HG02610 (cell line): ENCODE measurements at regions not wholly inside any gene's neighbourhood (a gene's known extent, or its start where the extent isn't known, plus 50 kb on each side); places are given as distances from the start of the nearest gene placed in this dataset.
"Not testable (repeated sequence)": the region's sequence is repeated elsewhere in the genome, so short reads cannot be mapped to it uniquely, and the experiment has no call there.

Experiments used
- ATAC-seq: cut with Tn5 transposase; IDR thresholded peaks from one replicate; pipeline ENCODE4 v1.9.1; 2021; ENCODE audit warnings: mild to moderate bottlenecking, moderate library complexity; ENCODE audit not compliant: unreplicated experiment

DNA sequence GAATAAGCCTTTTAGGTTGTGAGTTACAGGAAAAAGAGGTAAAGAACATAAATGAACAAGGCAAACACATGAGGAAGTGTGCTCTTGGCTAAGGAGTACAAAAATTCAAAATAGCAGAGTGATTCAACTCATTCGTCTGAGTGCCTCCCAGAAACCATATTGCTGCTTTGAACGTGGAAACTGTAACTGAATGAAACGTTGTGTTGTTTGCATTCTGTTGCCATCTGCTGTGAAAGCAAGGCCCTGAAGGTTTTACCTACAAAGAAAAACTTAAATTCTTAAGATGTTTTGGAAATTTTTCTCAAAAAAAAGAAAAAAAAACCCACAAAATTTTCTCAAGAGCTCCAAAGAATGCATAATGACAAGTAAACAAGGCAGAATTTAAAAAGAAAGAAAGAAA is 375.4 kb upstream of the HS3ST5 start:
- ATAC-seq = no peak

DNA sequence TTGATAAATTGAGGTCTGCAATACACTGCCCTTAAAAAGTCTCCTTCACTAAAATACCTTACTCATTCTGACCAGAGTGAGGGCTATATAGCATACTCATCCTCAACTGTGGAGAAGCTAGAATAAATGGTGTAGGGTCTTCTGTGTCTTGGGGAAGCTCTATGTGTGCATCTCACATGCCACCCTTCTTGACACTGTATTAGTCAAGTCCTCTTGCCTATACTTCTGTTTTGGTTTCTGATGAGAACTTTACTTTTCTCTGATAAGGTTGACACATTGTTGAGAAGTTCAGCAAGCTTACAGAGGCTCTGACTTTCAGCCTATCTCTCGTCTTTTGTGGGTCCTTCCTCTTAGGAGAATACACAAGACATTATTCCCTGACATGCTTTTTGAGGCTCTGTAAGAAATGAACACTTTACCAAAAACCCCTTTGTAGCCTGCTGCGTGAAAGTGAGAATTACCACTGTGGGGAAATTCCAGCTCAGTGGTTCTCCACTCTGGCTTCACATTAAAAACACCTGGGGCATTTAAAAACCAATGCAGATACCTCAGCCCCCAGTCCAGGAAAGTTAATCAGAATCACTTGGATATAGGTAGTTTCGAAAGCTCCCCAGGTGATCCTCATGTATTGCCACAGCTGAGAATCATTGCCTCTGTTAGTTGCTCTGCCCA is 372.1 kb upstream of the HS3ST5 start:
- ATAC-seq = peak; percentile 68

DNA sequence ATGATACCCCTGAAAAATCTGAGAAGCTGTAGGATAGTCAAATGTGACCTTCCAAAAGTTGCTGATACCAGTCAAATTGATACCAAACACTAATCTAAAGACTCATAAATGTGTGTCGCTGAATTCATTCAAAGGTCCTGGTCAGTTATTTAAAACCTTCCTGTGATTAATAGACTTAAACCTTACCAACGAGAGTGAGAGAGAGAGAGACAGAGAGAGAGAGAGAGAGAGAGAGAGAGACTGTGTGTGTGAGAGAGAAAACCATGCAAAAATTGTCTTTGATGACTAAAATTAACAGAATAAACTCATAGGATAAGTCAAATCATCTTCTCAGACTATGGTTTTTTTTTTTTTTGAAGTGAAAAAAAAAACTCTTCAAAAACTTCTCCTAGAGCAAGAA is 370.9 kb upstream of the HS3ST5 start:
- ATAC-seq = peak; percentile 52

- ATAC-seq = peak; percentile 21
Observed at GRCh38 chr6:114712129-114712662, 369.4 kb upstream of the HS3ST5 start.

DNA sequence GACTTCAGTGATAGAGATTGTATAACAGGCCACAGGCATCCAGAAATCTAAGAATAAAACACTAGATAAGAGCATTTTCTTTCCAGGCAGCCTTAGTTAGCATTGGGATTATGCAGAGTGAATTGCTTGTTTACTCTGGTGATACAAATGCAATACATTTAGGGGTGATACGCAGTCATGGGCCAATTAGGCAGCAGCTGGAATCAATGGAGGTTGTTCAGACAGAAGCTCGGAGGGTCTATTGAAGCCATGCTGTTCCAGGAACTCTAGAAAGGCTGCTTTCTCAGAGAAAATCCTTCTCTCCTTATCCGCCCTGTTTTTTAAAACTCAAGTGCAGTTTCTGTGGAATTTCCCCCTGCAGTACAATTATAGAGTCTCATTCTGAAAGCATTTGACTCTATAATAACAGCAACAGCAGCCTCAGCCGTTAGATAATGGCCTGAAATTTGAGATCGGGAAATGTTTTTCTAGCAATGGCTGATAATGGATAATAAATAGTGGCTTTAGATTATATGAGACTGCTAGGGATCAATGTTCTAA is 364.3 kb upstream of the HS3ST5 start:
- ATAC-seq = no peak

DNA sequence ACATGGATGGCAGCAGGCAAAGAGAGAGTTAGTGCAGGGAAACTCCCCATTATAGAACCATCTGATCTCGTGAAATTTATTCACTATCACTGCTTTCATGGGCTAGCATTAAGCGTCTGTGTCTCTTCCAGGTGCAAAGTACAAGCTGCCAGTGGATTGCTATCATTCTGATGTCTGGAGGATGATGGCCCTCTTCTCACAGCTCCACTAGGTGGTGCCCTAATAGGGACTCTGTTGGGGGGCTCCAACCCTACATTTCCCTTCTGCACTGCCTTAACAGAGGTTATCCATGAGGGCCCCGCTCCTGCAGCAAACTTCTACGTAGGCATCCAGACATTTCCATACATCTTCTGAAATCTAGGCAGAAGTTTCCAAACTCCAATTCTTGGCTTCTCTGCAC is 347.8 kb upstream of the HS3ST5 start:
- ATAC-seq = no peak

DNA sequence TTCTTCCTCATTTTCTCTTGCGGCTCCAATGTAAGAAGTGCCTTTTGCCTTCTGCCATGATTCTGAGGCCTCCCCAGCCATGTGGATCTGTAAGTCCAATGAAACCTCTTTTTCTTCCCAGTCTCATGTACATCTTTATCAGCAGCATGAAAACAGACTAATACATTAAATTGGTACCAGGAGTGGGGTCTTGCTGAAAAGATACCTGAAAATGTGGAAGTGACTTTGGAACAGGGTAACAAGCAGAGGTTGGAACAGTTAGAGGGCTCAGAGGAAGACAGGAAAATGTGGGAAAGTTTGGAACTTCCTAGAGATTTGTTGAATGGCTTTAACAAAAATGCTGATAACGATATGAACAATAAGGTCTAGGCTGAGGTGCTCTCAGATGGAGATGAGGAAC is 316.7 kb upstream of the HS3ST5 start:
- ATAC-seq = no peak

DNA sequence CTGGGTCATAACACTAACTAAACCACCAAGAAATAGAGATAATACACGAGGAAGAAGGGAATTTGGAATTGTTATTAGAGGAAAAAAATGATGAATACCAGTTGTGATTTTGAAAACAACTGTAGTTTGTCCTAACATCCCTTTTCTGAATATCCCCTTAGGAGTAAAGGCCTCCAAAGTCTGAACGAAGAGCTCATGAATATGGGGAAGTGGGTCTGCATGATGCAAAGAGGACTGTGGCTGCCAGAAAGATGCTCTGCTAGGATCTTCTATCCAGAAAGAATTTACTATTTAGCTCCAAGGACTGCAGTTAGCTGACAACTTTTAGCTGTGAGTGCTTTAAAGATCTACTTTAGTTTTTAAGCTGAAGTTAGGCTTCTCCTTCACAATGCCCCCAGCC is 308.8 kb upstream of the HS3ST5 start:
- no peak for ATAC-seq

- ATAC-seq = no peak
Observed at GRCh38 chr6:114650891-114651290, 308.1 kb upstream of the HS3ST5 start.

DNA sequence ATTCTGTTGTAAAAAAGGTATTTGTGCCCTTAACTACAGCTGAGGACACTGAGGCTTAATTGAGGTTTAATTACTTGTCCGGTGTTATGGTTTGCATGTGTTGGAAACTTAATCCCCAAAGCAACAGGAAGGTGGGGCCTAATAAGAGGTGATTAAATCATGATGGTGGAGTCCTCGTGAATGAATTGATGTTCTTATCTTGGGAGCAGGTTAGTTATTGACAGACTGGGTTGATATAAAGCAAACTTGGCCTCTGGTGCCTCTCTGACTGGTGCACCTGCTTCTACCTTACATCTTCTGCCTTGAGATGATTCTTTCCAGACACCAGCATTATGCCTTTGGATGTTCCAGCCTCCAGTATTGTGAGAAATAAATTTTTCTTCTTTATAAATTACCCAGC is 306.5 kb upstream of the HS3ST5 start:
- no peak for ATAC-seq

GRCh38 chr6:114648847-114649246 is 306.0 kb upstream of the HS3ST5 start:
- no peak for ATAC-seq

DNA sequence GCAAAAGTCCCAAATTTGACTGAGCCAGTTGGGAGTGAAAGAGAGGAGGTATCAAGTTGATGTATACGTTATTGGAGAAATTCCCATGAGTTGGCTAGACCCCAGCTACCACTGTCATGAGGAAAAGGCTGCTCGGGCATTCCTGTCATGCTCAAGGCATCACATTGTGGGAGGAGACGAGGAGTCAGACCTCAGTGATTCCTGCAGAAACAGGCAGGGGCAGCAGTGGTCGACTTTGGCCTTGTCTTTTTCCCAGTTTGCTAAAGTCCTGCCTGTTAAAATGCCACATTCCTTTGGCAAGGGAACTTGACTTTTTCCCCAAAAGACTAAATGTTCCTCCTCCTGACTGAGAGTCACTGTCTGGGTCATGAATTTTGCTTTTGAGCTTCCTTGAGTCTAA is 295.5 kb upstream of the HS3ST5 start:
- ATAC-seq = no peak

GRCh38 chr6:114634016-114634415 is 291.2 kb upstream of the HS3ST5 start:
- no peak for ATAC-seq

GRCh38 chr6:114626226-114626625 is 283.4 kb upstream of the HS3ST5 start:
- not testable (repeated sequence) for ATAC-seq

DNA sequence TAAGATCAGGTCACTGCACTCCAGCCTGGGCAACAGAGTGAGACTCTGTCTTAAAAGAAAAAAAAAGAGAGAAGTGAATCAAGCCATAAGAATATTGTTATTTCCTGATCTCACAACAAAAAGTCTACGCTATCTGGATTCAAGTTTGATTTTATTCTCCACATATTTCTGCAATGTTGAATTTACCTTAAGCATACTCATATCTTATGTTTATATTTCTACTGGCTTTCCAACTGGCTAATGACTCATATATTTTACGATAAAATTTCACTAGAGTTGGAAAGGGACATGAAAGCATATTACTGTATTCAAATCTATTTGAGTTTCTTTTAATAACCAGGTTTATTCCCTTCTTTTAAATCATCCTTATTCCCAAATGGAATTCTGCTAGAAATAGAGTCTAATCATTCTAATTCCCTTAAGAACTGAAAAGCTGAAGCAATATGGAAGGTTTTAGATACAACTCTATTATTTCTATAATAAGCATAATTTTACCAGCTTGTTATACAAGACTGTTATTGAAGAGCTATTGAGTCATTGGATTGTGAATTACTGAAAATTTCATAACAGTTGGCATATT is 276.9 kb upstream of the HS3ST5 start:
- ATAC-seq = no peak

- no peak for ATAC-seq
Observed at GRCh38 chr6:114611696-114612095, 268.9 kb upstream of the HS3ST5 start.

DNA sequence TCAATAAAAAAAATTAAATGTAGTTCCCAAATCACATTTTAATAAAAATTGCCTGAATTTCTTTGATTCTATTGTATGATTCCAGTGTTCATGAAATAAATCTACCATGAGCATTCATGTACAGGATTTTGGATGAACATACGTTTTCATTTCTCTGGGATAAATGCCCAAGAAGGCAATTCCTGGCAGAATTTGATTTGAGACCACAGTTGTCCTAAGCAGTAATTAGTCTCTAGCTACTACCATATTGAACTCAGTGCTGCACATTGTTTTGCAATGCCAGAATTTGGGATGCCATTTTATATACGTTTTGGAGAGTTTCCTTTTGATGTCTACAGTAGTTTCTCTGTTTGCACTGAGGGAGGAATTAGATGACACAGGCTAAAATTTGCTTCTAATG is 265.3 kb upstream of the HS3ST5 start:
- no peak for ATAC-seq

GRCh38 chr6:114605656-114606055 is 262.8 kb upstream of the HS3ST5 start:
- ATAC-seq = no peak

DNA sequence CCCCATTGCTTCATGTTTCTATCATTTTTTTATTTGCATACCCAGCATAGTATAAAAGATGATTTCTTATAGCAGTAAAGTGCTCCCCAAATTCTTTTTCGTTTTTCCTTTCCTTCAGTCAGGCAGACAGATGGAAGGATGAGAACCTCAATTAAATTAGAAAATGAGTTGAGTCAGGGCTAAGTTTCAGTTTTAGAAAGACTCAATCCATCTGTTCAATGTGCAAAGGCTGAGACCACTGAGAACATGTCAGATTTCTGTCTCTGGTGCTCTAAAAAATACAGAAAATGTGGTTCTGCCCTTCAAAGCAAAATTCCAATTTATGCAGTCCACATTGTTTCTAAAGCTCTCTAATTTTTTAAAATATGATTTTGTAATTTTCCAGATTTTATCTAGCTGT is 257.6 kb upstream of the HS3ST5 start:
- no peak for ATAC-seq

DNA sequence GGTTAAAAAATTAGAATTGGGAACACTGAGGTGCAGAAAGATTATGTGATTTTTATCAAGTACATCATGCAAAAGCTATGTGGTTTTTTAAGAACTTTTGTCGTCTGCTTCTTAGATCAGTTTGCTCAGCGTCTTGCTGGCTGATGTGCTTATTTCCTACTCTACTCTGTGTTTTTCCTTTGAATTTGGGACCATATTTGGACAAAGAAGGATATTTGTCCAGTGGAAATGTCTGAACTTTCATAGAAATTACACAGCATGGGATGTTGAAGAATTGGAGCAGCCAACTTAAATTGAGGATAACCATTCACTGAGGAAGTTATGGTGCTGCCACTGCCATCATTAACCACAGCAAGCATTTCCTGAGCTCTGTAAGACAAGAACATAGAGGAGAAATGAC is 252.8 kb upstream of the HS3ST5 start:
- no peak for ATAC-seq

- ATAC-seq = no peak
Observed at GRCh38 chr6:114595186-114595585, 252.4 kb upstream of the HS3ST5 start.

DNA sequence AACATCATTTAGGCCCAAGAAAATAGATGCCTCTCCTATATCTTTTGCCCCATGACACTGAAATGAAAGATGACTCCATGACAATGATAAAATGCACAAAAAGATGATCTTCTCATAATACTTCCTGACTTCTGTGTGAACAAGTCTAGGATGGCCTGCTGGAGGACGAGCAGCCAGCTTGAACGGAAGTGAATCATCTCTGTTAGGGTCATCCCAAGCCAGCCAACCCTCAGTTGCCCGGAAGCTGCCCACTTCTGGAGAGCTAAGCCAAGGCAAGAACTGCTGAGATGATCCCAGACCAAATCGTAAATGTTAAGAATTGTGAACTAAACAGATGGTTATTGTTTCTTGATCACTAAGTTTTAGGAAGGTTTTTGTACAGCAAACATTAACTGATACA is 249.7 kb upstream of the HS3ST5 start:
- ATAC-seq = no peak

DNA sequence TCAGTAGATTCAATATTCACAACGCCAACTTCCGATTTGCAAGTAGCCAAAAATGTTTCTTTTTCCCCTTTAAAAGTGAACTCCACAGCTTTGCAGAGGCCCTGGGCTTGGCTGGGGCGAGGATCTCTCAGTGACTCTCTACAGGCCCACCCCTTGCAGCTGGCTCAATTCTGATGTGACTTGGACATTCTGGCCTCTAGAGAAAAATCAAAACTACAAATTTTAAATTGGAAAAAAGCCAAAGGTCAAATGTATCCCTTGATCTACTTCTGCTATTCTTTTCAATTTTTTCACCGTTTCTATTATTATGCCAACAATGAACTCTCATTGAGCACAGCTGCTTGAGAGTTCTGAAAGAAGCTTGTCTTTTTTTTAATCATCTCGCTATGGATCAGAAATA is 245.9 kb upstream of the HS3ST5 start:
- ATAC-seq = no peak
